ENCODE measurements at regions not wholly inside any gene's neighbourhood (a gene's known extent, or its start where the extent isn't known, plus 50 kb on each side); places are given as distances from the start of the nearest gene placed in this dataset.

DNA sequence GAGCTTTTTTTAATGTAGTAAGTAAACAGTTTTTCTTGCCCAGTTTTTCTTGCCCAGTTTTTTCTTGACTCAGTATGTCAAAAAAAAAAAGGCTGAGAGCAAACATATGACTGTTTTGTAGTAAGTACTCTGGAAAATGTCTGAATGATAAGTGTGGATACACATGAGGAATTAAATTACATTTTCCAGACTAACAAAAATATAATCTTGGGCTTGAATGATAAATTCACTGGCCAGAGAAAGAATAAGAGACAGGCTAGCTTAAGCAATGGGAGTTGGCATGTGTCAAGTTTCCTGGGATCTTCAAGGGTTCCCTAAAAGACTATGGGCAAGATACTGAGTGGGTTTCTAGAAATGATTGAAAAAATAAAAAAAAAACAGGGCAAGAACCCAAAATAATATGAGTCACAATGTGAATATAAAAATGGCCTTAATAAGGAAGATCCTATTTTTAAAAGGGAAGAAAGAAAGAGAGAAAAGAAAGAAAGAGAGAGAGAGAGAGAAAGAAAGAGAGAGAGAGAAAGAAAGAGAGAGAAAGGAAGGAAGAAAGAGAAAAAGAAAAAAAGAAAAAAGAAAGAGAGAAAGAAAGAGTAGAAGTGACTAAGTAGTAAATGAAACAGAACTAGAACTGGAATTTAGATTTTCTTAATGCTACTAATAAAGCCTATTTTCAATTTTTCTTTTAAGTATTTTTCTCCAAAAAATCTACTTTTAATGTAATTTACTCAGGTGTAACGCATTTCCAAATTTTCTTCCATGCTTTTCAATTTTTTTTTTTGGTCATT is 60.2 kb downstream of the TFPI2 start:
- H3K4me3 Mint-ChIP-seq (ENCODE audit: low read depth): no peak overlapping the region
- no peaks in the 10 kb centered on the region for H3K9me3 Mint-ChIP-seq (ENCODE audit: low read depth)
- no peak overlapping the region for H3K27ac Mint-ChIP-seq
- H3K36me3 Mint-ChIP-seq (ENCODE audit: insufficient read depth): no peaks in the 10 kb centered on the region
- TF ChIP-seq, protein P1, sequence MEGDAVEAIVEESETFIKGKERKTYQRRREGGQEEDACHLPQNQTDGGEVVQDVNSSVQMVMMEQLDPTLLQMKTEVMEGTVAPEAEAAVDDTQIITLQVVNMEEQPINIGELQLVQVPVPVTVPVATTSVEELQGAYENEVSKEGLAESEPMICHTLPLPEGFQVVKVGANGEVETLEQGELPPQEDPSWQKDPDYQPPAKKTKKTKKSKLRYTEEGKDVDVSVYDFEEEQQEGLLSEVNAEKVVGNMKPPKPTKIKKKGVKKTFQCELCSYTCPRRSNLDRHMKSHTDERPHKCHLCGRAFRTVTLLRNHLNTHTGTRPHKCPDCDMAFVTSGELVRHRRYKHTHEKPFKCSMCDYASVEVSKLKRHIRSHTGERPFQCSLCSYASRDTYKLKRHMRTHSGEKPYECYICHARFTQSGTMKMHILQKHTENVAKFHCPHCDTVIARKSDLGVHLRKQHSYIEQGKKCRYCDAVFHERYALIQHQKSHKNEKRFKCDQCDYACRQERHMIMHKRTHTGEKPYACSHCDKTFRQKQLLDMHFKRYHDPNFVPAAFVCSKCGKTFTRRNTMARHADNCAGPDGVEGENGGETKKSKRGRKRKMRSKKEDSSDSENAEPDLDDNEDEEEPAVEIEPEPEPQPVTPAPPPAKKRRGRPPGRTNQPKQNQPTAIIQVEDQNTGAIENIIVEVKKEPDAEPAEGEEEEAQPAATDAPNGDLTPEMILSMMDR (IDR thresholded peaks at IDR 0.05; ENCODE audit: unreplicated experiment): no peak
- H3K27me3 Mint-ChIP-seq: no peaks in the 10 kb centered on the region
- DNase-seq (ENCODE audit: low spot score, unreplicated experiment): no peak
- H3K4me1 Mint-ChIP-seq (ENCODE audit: low read depth): no peaks in the 10 kb centered on the region

DNA sequence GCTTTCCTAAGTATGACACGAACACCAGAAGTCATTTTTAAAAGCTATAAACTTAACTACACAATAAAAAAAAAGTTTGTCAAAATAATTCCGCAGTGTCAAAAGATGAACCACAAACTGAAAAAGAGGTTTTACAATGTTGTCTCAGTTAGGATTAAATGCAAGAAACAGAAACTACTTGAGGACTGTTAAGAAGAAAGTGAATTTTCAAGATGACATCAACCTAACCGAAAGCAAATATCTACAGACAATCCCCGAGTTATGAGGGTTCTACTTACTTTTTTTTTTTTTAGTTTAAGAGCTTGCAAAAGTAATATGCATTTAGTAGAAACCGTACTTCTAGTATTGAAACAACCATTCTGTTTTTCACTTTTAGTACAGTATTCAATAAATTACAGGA is 62.3 kb downstream of the TFPI2 start:
- DNase-seq (ENCODE audit: low spot score, unreplicated experiment): no peak
- Mint-ChIP-seq H3K4me1 (ENCODE audit: low read depth) (no peaks in the 10 kb centered on the region), H3K4me3 (ENCODE audit: low read depth) (no peak overlapping the region), H3K9me3 (ENCODE audit: low read depth) (no peaks in the 10 kb centered on the region), H3K27ac (no peak overlapping the region), H3K27me3 (no peaks in the 10 kb centered on the region), H3K36me3 (ENCODE audit: insufficient read depth) (no peaks in the 10 kb centered on the region)
- TF ChIP-seq, protein P1 (IDR thresholded peaks at IDR 0.05; ENCODE audit: unreplicated experiment): no peak

DNA sequence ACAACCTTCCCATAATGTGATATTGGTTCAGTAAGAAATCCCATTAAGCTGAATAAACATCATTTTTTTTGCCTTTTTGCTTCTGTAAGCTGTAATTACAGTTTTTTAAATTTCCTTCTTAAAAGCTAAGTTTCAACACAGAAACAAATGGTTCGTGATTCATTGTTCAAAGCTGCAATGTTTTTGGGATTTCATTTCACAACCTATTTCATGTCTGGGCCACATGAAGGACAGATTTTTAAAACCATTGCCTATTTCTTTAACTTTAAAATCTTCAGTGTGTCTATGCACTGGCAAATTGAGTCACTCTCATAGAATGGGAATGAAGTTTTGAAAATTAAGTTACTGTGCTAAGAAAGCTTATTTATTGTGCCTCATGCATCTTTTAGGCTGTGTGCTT is 66.9 kb downstream of the TFPI2 start:
- no peaks in the 10 kb centered on the region for H3K4me1 Mint-ChIP-seq (ENCODE audit: low read depth)

DNA sequence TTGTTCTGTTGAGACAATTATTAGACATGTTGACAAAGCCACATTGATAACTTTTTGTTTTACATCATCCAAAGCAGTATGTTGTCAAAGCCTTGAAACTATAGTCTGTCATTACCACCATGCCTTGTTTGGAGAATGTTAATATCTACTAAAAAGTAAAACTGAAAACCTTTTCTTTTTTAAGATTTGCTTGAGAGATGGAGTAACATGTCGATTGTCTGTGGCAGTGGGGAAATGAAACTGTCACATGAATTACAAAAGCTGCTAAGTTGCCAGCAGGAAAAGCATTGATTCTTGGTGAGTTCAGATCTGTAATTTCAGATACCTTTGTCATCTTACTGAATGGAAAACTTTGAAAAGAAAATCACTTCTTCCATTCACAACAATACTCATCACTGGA is 69.1 kb downstream of the TFPI2 start:
- DNase-seq (ENCODE audit: low spot score, unreplicated experiment): no peak
- no peak overlapping the region for H3K27ac Mint-ChIP-seq
- no peaks in the 10 kb centered on the region for H3K36me3 Mint-ChIP-seq (ENCODE audit: insufficient read depth)
- H3K4me3 Mint-ChIP-seq (ENCODE audit: low read depth): no peak overlapping the region
- H3K4me1 Mint-ChIP-seq (ENCODE audit: low read depth): no peaks in the 10 kb centered on the region
- H3K9me3 Mint-ChIP-seq (ENCODE audit: low read depth): no peaks in the 10 kb centered on the region
- H3K27me3 Mint-ChIP-seq: no peaks in the 10 kb centered on the region
- TF ChIP-seq, protein P1 (IDR thresholded peaks at IDR 0.05; ENCODE audit: unreplicated experiment): no peak

More for the DNA sequence above, 66.9 kb downstream of the TFPI2 start:
- Mint-ChIP-seq H3K9me3 (ENCODE audit: low read depth) (no peaks in the 10 kb centered on the region), H3K36me3 (ENCODE audit: insufficient read depth) (no peaks in the 10 kb centered on the region), H3K27ac (no peak overlapping the region), H3K4me3 (ENCODE audit: low read depth) (no peak overlapping the region), H3K27me3 (no peaks in the 10 kb centered on the region)
- TF ChIP-seq, protein P1 (IDR thresholded peaks at IDR 0.05; ENCODE audit: unreplicated experiment): no peak
- no peak for DNase-seq (ENCODE audit: low spot score, unreplicated experiment)

GRCh38 chr7:93819699-93820098 is 70.9 kb downstream of the TFPI2 start:
- TF ChIP-seq, protein P1 (IDR thresholded peaks at IDR 0.05; ENCODE audit: unreplicated experiment): no peak
- Mint-ChIP-seq H3K27ac (no peak overlapping the region), H3K4me1 (ENCODE audit: low read depth) (no peaks in the 10 kb centered on the region), H3K9me3 (ENCODE audit: low read depth) (no peaks in the 10 kb centered on the region), H3K27me3 (no peaks in the 10 kb centered on the region), H3K4me3 (ENCODE audit: low read depth) (no peak overlapping the region), H3K36me3 (ENCODE audit: insufficient read depth) (no peaks in the 10 kb centered on the region)
- no peak for DNase-seq (ENCODE audit: low spot score, unreplicated experiment)

Data from progenitor cell of endocrine pancreas (in vitro differentiated cells).